Islet precursor cell (in vitro differentiated cells): ENCODE measurements at regions not wholly inside any gene's neighbourhood (a gene's known extent, or its start where the extent isn't known, plus 50 kb on each side); places are given as distances from the start of the nearest gene placed in this dataset.

Source experiments
- DNase-seq: peaks from one replicate; pipeline ENCODE4 v3.0.0-alpha.2; 2018

DNA sequence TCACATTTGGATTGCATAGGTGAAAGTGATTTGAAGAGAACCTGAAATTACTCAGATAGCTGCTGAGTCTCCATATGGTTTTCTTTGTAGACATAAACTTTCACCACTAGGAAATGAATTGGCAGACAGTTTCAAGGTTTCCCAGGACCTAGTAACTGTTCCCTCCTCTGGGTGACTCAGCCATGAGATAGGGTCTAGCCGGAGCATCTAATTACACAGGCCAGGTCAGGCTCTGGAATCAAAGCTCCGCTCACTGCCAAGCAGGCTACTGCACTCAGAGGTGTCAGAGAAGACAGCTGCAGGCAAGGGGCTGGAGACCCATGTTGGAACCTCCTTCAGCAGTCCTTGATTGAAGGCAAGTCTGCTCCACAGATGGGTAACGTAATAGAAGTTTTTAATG lies 429.2 kb downstream of the TNS1 start:
- peak; percentile 94 for DNase-seq

DNA sequence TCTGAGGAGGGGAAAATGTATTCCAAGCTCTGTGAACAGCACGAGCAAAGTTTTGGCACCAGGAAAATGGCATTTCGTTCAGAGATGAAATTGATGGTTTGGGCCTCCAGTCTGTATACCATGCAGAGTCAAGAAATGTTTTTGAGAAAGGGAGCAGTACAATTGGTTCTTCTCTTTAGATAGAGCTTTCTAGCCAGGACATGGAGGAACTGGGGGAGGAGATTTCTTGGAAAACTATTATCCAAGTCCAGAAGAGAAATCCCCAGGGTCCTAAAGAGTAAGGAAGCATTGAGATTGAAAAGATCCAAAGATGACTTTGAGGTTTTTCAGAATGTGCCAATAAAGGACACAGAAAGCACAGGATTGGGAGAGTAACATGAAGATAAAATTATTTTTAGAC lies 432.4 kb downstream of the TNS1 start:
- DNase-seq, result no peak

DNA sequence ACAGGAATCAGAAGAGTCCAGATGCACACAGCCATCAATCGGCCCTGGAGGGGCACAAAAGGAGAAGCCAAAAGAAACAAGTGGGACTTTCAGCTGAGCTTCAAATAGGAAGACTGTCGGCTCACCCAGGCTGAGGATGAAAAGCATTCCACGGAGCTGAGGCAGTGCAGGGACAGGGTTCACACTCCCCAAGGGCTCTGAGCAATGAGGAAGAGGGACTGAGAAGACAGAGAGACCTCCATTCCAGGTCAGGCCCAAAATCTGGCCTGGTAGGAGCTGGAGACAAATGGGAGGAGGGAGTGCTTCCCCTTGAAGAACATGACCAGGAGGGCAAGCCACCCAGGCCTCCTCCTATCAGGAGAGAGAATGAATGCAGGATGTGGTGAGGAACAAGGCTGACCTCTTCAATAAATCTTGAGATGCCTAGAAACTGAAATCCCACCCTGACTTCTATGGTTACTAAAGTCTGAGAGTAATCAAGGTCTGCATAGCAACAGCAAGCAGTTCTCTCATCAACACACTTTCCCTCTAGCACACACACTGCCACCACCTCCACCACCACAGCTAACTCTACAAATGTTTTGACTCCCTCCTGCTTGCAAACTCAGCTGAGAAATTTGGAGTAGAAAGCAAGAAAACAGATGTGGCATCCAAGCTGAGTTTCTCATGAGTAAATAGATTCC lies 434.4 kb downstream of the TNS1 start:
- DNase-seq, result peak; percentile 75

DNA sequence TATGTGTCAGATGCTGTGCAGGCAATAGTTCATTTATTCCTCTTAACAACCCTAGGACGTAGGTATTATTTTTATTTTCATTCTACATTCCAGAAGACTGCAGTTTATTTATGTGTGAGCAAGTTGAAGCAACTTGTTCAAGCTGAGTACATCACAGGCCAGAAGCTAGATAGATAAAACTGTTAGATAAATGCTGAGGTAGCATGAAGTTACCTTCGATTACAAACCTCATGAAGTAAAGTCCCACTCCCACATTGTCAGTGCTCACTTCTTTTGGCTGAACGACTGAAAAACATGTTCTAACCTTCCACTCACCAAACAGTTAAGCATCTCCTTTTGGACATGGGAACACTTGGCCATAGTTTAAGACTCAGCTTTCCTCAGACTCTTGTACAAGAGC lies 439.2 kb downstream of the TNS1 start:
- no peak for DNase-seq

DNA sequence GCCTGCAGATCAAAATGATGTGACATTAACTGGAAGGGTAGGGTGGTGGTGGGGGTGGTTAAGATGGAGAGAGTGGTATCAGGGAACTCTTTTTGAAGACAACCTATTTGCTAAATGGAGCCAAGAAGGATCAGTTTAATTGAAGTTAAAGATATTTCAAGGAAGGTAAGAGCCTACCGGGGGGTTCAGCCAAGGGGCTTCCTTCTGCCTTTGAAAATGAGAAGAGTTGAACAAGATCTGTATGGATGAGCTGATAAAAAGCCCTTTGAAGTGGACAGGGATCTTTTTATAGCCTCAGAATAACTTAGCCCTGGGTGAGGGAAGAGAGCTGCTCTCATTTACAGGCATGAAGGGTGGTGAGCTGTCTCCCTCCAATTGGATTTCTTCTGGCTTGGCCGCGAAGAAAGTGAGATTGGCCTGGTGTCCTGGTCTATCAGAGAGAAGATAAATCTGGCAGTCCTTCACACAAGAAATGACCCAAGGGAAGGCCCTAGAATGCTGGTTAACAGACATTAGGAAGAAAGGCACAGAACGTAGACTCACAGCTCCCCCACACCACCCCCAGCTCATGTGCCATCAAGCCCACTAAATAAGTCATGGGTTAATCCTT lies 439.8 kb downstream of the TNS1 start:
- DNase-seq, result no peak

DNA sequence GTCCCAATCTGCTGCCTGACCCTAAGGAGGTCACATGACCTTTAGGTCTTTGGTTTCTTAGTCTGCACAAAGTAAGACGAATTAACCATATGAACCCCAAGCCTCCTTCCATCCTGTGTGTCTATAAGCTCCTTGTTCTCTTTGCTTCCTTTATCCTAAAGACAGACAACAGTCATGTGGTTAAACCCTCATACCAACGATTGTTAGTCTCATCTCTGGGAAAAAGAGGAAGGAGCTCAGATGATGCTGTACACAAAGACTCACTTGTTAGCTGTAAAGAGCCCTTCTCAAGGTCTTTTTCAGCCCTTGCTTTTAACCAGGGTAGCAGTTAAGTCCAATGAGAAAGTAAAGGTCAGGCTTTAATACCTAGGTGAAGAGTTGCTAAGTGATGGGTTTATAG lies 443.7 kb downstream of the TNS1 start:
- DNase-seq, result no peak

DNA sequence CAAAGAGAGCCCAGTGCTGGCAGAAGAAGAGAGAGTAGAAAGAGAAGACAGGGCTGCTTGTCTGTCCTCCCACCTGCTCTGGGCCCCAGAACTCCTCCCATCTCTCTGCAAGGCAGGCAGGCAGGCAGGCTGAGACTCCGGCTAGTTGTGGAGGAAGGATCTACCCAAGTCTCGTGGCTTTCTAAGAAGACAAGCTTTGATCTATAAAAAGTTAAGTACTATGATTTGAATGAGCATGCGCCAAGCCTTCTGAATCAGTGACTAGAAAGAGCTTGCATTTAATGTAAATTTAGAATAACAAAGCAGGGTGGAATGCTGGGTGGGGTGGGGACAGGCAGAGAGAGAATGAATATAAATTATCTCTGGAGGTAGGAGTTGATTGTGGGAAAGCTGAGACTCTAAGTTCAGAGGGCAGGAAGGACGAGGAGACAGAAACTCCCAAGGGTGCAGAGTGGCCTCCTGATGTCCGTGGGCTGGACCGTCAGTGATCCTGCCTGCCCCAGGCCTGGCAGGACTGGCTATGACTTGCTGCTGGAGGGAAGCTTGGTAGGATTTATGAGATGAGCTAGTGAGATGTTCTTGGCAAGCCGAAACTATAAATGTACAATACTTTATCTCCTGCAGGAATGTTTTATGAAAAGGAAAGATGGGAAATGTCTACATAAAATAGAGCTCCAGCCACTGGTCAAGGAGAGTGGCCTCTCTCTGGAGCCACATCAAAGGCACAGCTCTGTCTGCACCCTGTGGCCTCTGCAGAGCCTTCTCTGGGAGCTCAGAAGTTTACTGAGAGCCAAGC lies 447.5 kb downstream of the TNS1 start:
- peak; percentile 65 for DNase-seq

DNA sequence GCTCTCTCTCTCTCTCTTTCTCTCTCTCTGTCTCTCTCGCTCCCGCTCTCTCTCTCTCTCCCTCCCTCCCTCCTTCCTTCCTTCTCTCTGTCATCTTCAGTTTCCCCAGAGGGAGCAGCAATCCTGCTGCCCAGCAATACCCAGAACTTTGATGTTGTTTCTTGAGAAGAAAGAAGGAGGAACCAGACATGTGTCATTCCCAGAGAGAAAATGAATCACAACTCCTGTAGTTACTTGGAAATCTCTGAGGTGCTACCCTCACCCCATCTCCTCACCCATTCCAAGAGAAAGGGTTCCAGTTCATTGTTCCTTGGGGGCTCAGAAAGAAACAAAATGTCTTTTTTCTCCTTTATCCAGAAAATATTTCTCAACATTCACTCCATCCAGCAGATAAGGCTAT lies 449.1 kb downstream of the TNS1 start:
- DNase-seq, result no peak

DNA sequence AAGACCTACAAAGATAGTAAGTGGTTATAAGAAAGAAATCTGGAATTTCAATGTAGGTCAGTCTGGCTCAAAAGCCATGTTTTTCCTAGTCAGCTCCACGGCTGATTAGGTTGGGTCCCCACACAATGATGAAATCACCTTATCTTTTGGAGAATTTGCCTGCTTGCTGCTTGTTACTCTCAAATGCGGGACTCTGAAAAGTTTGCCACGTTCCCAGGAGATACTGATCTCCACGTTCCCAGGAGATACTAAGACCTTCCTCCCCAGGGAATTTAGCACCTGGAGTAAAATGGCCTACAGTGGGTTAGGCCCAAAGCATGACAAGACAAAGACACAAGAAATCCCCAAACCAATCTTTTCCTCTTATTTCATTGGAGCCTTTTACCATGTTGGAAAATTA lies 449.6 kb downstream of the TNS1 start:
- peak; percentile 57 for DNase-seq

DNA sequence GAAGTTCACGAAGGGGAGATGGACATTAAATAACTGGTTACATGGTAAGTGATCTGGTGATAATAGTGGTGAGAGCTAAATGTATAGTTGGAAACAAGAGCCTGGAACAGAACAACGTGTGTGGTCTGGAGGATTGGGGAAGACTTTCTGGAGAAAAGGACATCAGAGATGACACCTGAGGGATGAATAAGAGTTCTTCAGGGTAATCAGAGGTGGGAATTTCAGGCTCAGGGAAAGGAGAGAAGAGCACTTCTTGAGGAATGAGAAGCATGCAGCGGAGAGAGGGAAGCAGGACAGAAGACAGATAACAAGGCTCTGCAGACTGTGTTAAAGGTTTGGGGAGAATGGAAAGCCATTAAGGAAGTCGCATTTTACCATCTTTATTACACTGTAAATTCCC lies 450.7 kb downstream of the TNS1 start:
- peak; percentile 80 for DNase-seq

DNA sequence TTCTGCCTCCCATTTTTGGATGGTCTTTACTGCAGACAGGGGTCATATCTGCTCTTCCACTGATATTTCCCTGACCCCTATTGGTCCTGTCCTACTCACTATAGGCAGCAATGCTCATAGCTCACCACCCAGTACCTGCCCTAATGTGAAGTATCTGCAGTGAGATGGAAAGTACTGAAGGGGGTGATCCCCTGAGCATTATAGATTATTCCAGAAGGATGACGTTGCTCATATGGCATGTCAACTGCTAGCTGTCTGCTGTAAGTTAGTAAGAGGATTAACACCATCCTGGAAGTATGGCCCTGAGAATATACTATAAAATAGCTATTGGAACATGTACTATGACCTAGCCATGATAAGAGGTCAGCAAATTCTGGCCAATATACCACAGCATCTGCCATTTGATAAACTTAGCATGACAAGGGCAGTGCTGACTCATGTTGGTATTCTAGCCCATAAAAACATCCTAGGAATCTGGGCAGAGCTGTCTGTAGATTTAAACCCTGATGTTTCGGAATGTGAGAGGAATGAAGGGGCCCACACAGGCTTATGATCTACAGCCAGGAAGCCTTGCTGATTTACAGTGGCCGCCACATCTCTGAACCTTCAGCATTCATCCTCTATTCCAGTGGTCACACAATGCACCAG lies 451.4 kb downstream of the TNS1 start:
- DNase-seq, result peak; percentile 88

DNA sequence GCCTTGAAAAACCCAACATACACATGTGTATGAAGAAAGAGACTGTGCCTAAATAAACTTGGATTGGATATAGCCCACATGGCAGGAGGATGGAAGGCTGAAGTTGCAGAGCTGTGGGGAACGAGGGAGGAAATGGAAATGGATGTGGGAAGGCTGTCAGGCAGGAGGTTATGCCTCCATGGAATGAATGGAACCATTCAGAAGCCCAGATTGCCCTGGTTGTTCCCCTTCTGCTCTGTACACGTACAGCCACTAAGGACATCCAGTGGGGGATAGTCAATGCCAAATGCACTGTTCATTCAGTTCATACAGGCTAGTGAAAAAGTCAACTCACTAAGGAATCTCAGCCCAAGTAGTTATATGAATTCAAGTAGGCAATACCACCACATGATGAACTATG lies 463.7 kb downstream of the TNS1 start:
- DNase-seq, result no peak

DNA sequence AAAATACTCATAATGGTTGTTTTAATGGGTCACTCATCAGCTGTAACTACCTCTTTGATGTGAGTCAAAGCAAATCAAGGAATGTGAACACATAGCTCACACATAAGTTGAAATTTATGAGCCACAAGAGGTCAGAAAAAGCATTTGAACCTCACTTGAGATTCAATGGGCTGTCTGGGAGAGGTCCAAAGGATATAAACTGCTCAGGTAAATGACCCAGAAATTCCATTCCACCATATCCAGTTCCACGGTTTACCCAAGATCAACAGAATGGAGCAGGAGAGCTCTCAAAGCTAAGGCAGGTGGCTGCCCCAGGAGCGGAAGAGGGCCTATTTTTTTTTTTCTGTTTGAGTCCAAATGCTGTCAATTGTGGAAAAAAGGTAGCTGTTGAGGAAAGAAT lies 464.1 kb downstream of the TNS1 start:
- DNase-seq, result no peak

DNA sequence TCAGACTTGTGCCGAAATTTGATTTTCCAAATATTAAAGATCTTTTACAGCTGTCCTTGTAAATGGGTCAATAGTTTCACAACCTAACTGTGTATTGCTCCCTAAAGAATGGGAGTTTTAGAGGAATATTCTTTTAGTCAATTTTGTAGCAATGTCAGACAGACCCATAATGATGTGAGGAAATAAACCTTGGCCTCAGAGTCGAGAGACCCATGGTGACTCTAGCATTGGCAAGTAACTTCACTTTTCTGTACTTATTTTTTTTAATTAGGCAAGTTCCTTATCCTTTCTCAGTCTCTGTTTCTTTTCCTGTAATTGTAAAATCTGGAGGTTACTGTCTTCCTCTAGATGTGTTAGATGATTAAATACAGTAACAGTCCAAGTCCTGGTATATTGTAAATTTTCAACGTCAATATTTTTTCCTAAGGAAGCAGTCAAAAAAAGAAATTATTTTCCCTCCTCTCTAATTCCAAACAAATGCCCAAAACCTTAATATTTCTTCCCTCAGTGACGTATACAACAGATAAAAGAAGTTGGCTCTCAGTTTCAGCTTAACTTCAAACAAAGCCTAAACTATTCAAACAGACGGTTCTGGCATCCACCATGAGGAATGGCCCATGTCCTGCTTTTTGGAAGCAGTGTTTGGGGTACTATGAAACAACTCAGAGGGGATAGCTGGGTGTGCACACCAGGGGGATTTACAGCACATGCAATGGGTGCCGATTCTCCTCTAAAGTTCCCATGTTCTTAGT lies 466.7 kb downstream of the TNS1 start:
- no peak for DNase-seq

DNA sequence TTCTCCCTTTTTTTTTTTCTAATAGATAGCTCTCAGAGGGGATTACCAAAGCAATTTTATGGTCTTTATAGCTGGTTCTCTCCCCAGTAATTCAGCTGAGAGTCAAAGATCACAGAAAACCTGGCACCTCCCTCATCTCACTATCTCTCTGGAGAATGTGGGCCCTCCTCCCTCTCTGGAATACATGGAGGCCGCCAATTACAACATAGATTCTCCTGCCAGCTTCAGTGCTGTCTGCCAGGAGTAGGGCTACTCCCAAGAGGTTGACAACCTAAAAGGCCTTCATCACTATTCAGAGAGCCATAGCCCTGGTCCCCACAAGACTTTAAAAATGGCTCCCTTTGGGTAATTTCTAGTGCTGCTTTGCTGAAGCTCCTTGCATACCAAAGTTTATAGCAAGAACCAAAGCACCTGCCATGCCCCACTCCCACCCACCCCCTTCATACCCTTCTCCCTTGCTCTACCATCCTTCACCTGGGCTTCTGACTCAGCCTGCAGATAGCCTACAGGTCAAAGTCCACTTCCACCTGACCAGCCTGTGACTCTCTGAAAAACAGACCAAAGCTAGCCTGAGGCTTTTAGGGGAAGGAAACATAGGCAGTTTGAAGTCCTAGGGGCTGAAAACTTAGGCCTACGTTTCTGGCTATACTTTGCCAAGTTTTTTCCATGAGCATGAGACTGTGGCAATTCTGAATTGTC lies 472.3 kb downstream of the TNS1 start:
- no peak for DNase-seq

DNA sequence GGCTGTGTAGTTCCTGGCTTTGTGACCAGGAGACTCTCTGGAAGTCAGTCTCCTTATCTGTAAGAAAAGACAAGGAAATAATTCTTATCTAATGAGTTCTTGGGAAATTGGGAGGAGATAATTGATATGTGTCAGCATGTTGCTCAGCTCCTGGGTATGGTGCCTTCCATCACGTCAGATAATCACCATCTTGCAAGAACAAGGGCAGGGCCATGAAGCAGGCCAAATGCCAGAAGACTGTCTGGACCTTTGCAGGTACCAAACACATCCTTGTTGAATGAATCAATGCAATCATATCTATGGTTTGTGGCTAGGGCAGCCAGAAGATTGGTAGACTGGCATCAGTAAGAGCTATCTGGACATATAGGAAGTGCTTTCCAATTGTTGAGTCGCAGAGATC lies 473.5 kb downstream of the TNS1 start:
- DNase-seq, result no peak

DNA sequence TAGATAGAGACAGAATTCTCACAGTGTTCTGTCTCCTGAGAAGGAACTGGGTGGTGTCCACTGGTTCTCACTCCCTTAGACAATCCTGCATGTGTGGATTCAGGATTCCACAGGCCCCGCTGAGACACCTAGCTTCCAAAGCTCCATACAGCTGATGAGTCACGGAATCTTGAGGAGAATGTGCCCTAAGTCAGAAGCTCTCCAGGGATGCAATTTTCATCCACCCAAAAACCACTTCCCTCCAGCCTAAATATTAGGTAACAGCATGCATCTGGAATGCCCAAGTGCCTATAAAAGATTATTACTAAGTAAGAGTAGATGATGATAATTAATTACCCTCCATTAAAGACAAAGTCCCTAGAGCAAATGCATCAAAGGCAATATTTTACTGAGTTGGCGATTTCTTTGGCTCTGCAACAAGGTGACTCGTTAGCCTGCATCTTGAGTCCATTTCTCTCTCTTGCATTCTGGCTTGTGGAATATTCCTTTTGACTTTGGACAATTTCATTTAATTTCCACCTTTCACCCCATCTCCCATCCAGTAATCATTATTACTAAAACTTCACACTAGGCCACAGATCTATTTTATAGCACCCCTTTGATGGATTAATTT lies 475.1 kb downstream of the TNS1 start:
- no peak for DNase-seq

DNA sequence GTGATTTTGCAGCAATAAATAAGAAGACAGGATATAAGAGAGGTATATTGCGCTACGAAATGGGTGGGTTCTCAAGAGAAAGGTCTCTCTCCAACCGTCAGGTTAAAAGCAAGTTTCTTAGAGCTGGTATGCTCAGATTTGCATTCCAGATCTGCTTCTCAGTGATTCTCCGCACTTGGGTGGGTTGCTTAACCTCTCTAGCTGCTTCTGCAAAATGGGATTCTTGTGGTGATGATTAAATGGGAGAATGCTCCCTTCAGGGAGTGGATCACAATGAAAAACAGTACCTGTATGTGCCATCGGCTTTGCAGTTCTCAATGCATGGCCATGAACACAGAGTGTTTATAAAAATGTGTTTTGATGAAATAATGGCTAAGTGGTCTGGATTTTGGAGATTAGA lies 477.7 kb downstream of the TNS1 start:
- DNase-seq, result no peak

DNA sequence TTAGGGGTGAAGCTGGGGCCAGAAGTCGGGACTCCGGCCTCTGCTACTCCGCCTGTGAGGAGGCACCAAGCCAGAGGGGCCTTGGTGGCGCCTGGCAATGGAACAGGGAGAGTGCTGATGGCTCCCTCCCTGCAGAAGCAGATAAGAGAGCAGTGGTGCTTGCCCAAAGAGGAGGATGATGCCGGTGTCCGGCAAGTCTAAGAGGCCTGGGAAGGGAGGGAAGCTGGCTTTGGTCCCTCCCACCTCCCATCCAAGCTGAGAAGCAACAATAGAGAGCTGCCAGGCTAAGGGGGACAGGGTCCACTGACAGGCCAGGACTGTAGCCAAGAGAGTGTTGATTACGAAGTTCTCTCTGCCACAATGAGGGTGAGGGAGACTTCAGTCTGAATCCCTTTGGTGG lies 479.5 kb downstream of the TNS1 start:
- no peak for DNase-seq

DNA sequence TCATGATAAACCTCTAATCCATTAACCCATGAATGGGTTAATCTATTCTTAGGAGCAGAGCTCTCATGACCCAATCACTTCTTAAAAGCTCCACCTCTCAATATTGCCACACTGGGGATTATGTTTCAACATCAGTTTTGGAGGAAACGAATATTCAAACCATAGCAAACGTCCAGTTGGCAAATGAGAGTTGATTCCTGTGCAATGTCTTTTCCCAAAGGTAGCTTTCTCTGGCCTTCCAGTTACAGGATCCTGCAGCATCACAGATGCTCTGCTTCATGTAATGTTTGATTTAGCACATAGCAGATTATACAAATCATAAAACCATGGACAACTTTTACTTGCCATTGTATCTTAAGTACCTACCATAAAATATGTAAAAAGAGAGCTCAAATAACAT lies 481.0 kb downstream of the TNS1 start:
- no peak for DNase-seq

DNA sequence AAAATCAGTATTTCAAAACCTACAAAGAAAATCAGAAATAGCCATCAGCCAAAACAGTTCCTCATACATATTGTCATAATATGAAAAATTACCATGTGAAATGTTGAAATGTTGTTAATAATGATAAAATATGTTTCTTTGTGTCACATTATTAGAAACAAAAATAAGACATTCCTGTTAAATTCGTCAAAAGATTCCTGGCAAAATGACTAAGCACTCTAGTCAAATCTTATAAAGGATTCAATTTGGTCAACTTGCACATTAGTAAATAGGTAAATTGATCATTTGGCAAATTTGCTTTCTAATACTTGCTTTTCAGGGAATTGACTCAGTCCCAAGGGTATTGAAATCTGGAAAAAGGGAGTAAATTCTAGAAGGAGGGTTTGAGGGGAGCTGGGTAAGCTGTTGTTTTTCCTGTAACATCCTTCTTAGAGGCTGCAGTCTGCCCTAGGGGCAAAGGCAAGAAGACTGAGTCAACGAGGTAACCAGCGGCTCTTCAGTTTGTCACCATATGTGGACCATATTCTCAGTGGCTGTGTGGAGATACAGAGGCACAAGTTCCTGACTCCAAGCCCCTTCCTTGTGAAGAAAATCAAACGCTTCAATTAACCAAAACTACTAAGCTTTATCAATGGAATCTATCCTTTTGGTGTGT lies 482.3 kb downstream of the TNS1 start:
- no peak for DNase-seq
